ENCODE measurements at regions not wholly inside any gene's neighbourhood (a gene's known extent, or its start where the extent isn't known, plus 50 kb on each side); places are given as distances from the start of the nearest gene placed in this dataset.

GRCh38 chr3:141677701-141678100 lies 60.4 kb upstream of the RNF7 start:
- TF ChIP-seq EZH2 (IDR thresholded peaks at IDR 0.05; ENCODE audit: insufficient read depth, poor library complexity, severe bottlenecking) (no peak), EZH2phosphoT487 (IDR thresholded peaks at IDR 0.05; ENCODE audit: insufficient read depth, low read depth) (no peak)

Data from GM23248 (cell line).